ENCODE measurements at regions not wholly inside any gene's neighbourhood (a gene's known extent, or its start where the extent isn't known, plus 50 kb on each side); places are given as distances from the start of the nearest gene placed in this dataset.

- TF ChIP-seq CTCF (IDR thresholded peaks at IDR 0.05): no peak
- TF ChIP-seq ZFX (IDR thresholded peaks at IDR 0.05; ENCODE audit: borderline replicate concordance): no peak
Observed at GRCh38 chr5:27797220-27797619, 758.8 kb upstream of the CDH9 start.
